K562 (cell line): ENCODE measurements at regions not wholly inside any gene's neighbourhood (a gene's known extent, or its start where the extent isn't known, plus 50 kb on each side); places are given as distances from the start of the nearest gene placed in this dataset.

ENCODE experiments used
- ATAC-seq: fragments of 200-7000 bp; cut with Tn5 transposase; 3 replicates; pipeline ENCODE4 v1.9.1; 2020; ENCODE audit warnings: moderate library complexity
- BruUV-seq: library from RNA; stranded (reverse); fragments of 400-500 nt; replicated peaks from 2 replicates; lab custom pipeline; 2021; lab: Mats Ljungman, UMichigan
- CTCF ChIA-PET: fragments of 300-600 bp; formaldehyde crosslinking; extraction: SDS; loops from one replicate; lab custom pipeline; 2021; ENCODE audit warnings: low intra/inter-chr PET ratio; lab: Yijun Ruan, JAX
- POLR2A ChIA-PET: fragments of 300-600, 350-650 bp; sonication (Branson Sonifier 250); formaldehyde crosslinking; extraction: SDS; loops from one replicate; lab custom pipeline; 2021; ENCODE audit warnings: antibody characterized with exemption, inconsistent platforms; lab: Yijun Ruan, JAX
- DNase-seq, 4 experiments: peaks; one replicate each; pipeline versions ENCODE4 v3.0.0 to v3.0.0-alpha.2; 2011 to 2018; ENCODE audit warnings: low spot score in 3 of 4, mixed read lengths in 3 of 4; ENCODE audit errors: extremely low read depth in 1 of 4
- FAIRE-seq: peaks from 2 replicates; lab custom pipeline; 2011; peaks lifted over from hg19 to GRCh38; lab: Jason Lieb, UNC
- H2AFZ ChIP-seq: 2 replicates; pipeline ENCODE4 v1.6.0; 2011; ENCODE audit warnings: low read depth, low read length, control low read depth, inconsistent platforms
- H3K27ac ChIP-seq: fragments of 200-600 bp; 3 replicates; pipeline ENCODE4 v1.8.0; 2011; ENCODE audit warnings: low read depth, mild to moderate bottlenecking, control low read depth, inconsistent platforms, low read length, moderate library complexity, mixed read lengths; ENCODE audit errors: extremely low read depth
- H3K27me3 ChIP-seq, 2 experiments: fragments of 300-600 bp in 1 of 2; 2 replicates in 1 of 2; 3 replicates in 1 of 2; pipeline versions ENCODE4 v1.6.0 to v1.8.0; 2011; ENCODE audit warnings: inconsistent platforms in 2 of 2, low read length in 2 of 2, mild to moderate bottlenecking in 1 of 2, mixed read lengths in 1 of 2, moderate library complexity in 1 of 2; ENCODE audit not compliant: control insufficient read depth in 2 of 2, insufficient read depth in 2 of 2
- H3K36me3 ChIP-seq: fragments of 300-600 bp; 3 replicates; pipeline ENCODE4 v1.8.0; 2011; ENCODE audit warnings: mild to moderate bottlenecking, low read length, inconsistent platforms; ENCODE audit not compliant: control insufficient read depth, insufficient read depth
- H3K4me1 ChIP-seq, 2 experiments: fragments of 200-600 bp in 1 of 2; replicated peaks in 1 of 2; 2 replicates in 1 of 2; 3 replicates in 1 of 2; pipeline versions ENCODE4 v1.5.1 to v1.8.0; 2011; ENCODE audit warnings: inconsistent platforms in 2 of 2, low read length in 2 of 2, mild to moderate bottlenecking in 1 of 2, mixed read lengths in 1 of 2, moderate library complexity in 1 of 2; ENCODE audit not compliant: control insufficient read depth in 2 of 2, insufficient read depth in 2 of 2
- H3K4me2 ChIP-seq: 2 replicates; pipeline ENCODE4 v1.6.1; 2011; ENCODE audit warnings: low read length, control low read depth, inconsistent platforms, mixed read lengths; ENCODE audit not compliant: insufficient read depth
- H3K4me3 ChIP-seq: fragments of 200-600 bp; sonication (generic), shearing (Covaris generic); 2 replicates; pipeline ENCODE4 v1.5.1; 2016; ENCODE audit warnings: control low read depth, inconsistent platforms
- H3K79me2 ChIP-seq: fragments of 200-600 bp; 3 replicates; pipeline ENCODE4 v1.8.0; 2011; ENCODE audit warnings: low read length, inconsistent platforms; ENCODE audit not compliant: control insufficient read depth, insufficient read depth
- H3K9ac ChIP-seq, 2 experiments: 2 replicates each; pipeline versions ENCODE4 v1.6.0 to v1.6.1; 2011; ENCODE audit warnings: low read depth in 2 of 2, low read length in 2 of 2, control low read depth in 1 of 2, inconsistent platforms in 1 of 2, mild to moderate bottlenecking in 1 of 2, mixed read lengths in 1 of 2; ENCODE audit not compliant: insufficient read depth in 1 of 2
- H3K9me1 ChIP-seq: one replicate; pipeline ENCODE4 v1.6.0; 2011; ENCODE audit warnings: inconsistent platforms, mild to moderate bottlenecking, low read length, moderate library complexity; ENCODE audit not compliant: control insufficient read depth, insufficient read depth
- H3K9me3 ChIP-seq: replicated peaks from 2 replicates; pipeline ENCODE4 v1.5.1; 2011; ENCODE audit warnings: low read depth, low read length, inconsistent platforms; ENCODE audit not compliant: control insufficient read depth, insufficient read depth
- H4K20me1 ChIP-seq: replicated peaks from 2 replicates; pipeline ENCODE4 v1.6.1; 2011; ENCODE audit warnings: low read length, inconsistent platforms, mixed read lengths; ENCODE audit not compliant: control insufficient read depth, insufficient read depth
- DPF2 ChIP-seq: fragments of 450-650 bp; IDR thresholded peaks from 2 replicates; pipeline ENCODE4 v1.6.1; 2016
- POU5F1 ChIP-seq: fragments of 150-350 bp; IDR thresholded peaks from 2 replicates; pipeline ENCODE4 v1.6.1; 2014; ENCODE audit warnings: borderline replicate concordance, low read length, low read depth, mild to moderate bottlenecking; ENCODE audit not compliant: partially characterized antibody
- RBM25 ChIP-seq: fragments of 200-400 bp; formaldehyde crosslinking; IDR thresholded peaks from 2 replicates; pipeline ENCODE4 v1.6.1; 2018; ENCODE audit warnings: low read length, low read depth, moderate library complexity; ENCODE audit not compliant: severe bottlenecking
- TSC22D4 ChIP-seq: fragments of 450-650 bp; IDR thresholded peaks from 2 replicates; pipeline ENCODE4 v1.6.1; 2016; ENCODE audit warnings: missing genetic modification characterization, missing biosample characterization, control low read depth
- ZKSCAN1 ChIP-seq: fragments of 150-350 bp; IDR thresholded peaks from 2 replicates; pipeline ENCODE4 v1.6.1; 2016; ENCODE audit warnings: low read depth, low read length
- ZNF232 ChIP-seq: sonication (generic); formaldehyde crosslinking; IDR thresholded peaks from 2 replicates; pipeline ENCODE4 v1.8.0; 2022; ENCODE audit warnings: mild to moderate bottlenecking, missing genetic modification reagents
- ZNF3 ChIP-seq: fragments of 250-450 bp; sonication (Bioruptor Pico); IDR thresholded peaks from 2 replicates; pipeline ENCODE4 v1.5.0; 2021; ENCODE audit warnings: mild to moderate bottlenecking, moderate library complexity
- WGBS: fragments of 100-300 bp; shearing (Covaris generic); methylation state at CpG from one replicate; pipeline ENCODE4 v1.1.6; 2016; ENCODE audit warnings: low coverage, mixed read lengths; ENCODE audit not compliant: insufficient coverage; ENCODE audit errors: missing lambda C conversion rate; 5-methylcytosine and 5-hydroxymethylcytosine counted together
- in situ Hi-C: fragments of 300-500 bp; cut with MboI; formaldehyde crosslinking; loops from 4 replicates; pipeline ENCODE4 v1.15.0; 2018; ENCODE audit warnings: inconsistent platforms, mixed read lengths
- intact Hi-C: fragments of 100-400 bp; cut with micrococcal nuclease; formaldehyde crosslinking; loops from 2 replicates; pipeline ENCODE4 v1.14.2; 2022
- TF ChIP-seq, protein P1 (sequence below): fragments of 450-650 bp; IDR thresholded peaks from 2 replicates; pipeline ENCODE4 v1.6.1; 2016; ENCODE audit warnings: missing biosample characterization, missing genetic modification characterization
- TF ChIP-seq, protein P2 (sequence below): fragments of 450-650 bp; IDR thresholded peaks from 2 replicates; pipeline ENCODE4 v1.7.1; 2018; ENCODE audit warnings: mild to moderate bottlenecking, low read depth; ENCODE audit not compliant: partially characterized antibody

DNA sequence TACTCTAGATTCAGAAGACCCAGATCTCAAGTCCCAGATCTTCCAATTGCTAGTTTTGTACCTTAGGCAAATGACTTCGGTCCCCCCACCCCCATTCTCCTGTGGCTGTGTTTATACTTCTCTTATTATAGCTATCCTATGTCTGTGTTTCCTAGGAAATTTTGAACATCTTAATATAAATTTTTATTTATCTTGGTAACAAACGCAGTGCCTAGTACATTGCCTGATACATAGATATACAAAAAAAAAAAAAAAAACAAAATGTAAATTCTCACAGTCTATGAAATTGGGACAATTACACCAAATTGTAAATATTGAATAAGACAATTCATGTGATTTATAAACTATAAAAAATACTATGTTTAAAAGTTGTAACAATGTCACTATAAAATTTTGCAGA, 84.1 kb upstream of the SLC44A3 start:
- Histone ChIP-seq H3K9me1 (no peaks in the 10 kb centered on the region), H3K4me2 (no peak overlapping the region), H3K9me3 (no peaks in the 10 kb centered on the region), H4K20me1 (no peaks in the 10 kb centered on the region), H2AFZ (no peak overlapping the region), H3K27ac (no peak overlapping the region), H3K36me3 (no peaks in the 10 kb centered on the region), H3K4me1 (peaks cover 0 to 3% of the 10 kb centered on the region in 2 experiments; a peak in 1 of 5 replicates), H3K27me3 (no peaks in the 10 kb centered on the region), H3K4me3 (no peak overlapping the region), H3K79me2 (no peaks in the 10 kb centered on the region), H3K9ac (no peak overlapping the region)
- FAIRE-seq (no peak), DNase-seq (no peak), ATAC-seq (no peak)
- BruUV-seq, result no TSS peak
- intact Hi-C loops, result no loop called here
- 8% methylated on average over 2 of the region's 2 CpGs for WGBS
- ChIA-PET POLR2A (no interaction called here), CTCF (no interaction called here)
- in situ Hi-C loops, result no loop called here
- TF ChIP-seq TSC22D4 (no peak), ZNF3 (CRISPR knock-in tag) (0 out of 2 replicates have a peak, but pooled peaks have one; percentile 63), ZKSCAN1 (no peak), ZNF232 (CRISPR knock-in tag) (no peak), POU5F1 (no peak), RBM25 (peak; percentile 63), DPF2 (no peak)
- TF ChIP-seq, protein P1, sequence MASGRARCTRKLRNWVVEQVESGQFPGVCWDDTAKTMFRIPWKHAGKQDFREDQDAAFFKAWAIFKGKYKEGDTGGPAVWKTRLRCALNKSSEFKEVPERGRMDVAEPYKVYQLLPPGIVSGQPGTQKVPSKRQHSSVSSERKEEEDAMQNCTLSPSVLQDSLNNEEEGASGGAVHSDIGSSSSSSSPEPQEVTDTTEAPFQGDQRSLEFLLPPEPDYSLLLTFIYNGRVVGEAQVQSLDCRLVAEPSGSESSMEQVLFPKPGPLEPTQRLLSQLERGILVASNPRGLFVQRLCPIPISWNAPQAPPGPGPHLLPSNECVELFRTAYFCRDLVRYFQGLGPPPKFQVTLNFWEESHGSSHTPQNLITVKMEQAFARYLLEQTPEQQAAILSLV (tag), result no peak
- TF ChIP-seq, protein P2, sequence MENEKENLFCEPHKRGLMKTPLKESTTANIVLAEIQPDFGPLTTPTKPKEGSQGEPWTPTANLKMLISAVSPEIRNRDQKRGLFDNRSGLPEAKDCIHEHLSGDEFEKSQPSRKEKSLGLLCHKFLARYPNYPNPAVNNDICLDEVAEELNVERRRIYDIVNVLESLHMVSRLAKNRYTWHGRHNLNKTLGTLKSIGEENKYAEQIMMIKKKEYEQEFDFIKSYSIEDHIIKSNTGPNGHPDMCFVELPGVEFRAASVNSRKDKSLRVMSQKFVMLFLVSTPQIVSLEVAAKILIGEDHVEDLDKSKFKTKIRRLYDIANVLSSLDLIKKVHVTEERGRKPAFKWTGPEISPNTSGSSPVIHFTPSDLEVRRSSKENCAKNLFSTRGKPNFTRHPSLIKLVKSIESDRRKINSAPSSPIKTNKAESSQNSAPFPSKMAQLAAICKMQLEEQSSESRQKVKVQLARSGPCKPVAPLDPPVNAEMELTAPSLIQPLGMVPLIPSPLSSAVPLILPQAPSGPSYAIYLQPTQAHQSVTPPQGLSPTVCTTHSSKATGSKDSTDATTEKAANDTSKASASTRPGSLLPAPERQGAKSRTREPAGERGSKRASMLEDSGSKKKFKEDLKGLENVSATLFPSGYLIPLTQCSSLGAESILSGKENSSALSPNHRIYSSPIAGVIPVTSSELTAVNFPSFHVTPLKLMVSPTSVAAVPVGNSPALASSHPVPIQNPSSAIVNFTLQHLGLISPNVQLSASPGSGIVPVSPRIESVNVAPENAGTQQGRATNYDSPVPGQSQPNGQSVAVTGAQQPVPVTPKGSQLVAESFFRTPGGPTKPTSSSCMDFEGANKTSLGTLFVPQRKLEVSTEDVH, result no peak
- TF ChIP-seq, all 486 proteins: peak for 2
